DMS53 treated with DMSO at 0.1 percent for 48 hours (cell line): ENCODE measurements at regions not wholly inside any gene's neighbourhood (a gene's known extent, or its start where the extent isn't known, plus 50 kb on each side); places are given as distances from the start of the nearest gene placed in this dataset.

Experiments used
- DNase-seq: peaks from one replicate; lab custom pipeline; 2025; ENCODE audit not compliant: unreplicated experiment; lab: John Stamatoyannopoulos, UW

GRCh38 chr3:24963762-24964625 lies 464.1 kb upstream of the RARB start:
- peak; percentile 1 for DNase-seq

- DNase-seq, result no peak
These were observed 462.2 kb upstream of the RARB start for GRCh38 chr3:24965706-24966385.

- no peak for DNase-seq
These were observed 460.0 kb upstream of the RARB start for GRCh38 chr3:24968036-24968435.

- DNase-seq, result no peak
These were observed 455.6 kb upstream of the RARB start for GRCh38 chr3:24972491-24972890.

GRCh38 chr3:24981309-24981708 lies 446.8 kb upstream of the RARB start:
- no peak for DNase-seq

GRCh38 chr3:24981924-24982323 lies 446.1 kb upstream of the RARB start:
- no peak for DNase-seq

- no peak for DNase-seq
These were observed 442.4 kb upstream of the RARB start for GRCh38 chr3:24985668-24986067.

GRCh38 chr3:24986612-24987011 lies 441.5 kb upstream of the RARB start:
- DNase-seq, result no peak

- no peak for DNase-seq
These were observed 428.7 kb upstream of the RARB start for GRCh38 chr3:24999357-24999756.

- no peak for DNase-seq
These were observed 427.0 kb upstream of the RARB start for GRCh38 chr3:25000971-25001591.

- DNase-seq, result no peak
These were observed 426.0 kb upstream of the RARB start for GRCh38 chr3:25002052-25002451.

GRCh38 chr3:25007974-25008658 lies 419.9 kb upstream of the RARB start:
- no peak for DNase-seq

GRCh38 chr3:25009665-25010064 lies 418.4 kb upstream of the RARB start:
- DNase-seq, result no peak

- DNase-seq, result no peak
These were observed 412.5 kb upstream of the RARB start for GRCh38 chr3:25015599-25015998.

GRCh38 chr3:25018909-25019308 lies 409.2 kb upstream of the RARB start:
- DNase-seq, result no peak

- DNase-seq, result no peak
These were observed 408.6 kb upstream of the RARB start for GRCh38 chr3:25019506-25019905.

GRCh38 chr3:25021816-25022215 lies 406.2 kb upstream of the RARB start:
- no peak for DNase-seq

GRCh38 chr3:25023876-25024275 lies 404.2 kb upstream of the RARB start:
- no peak for DNase-seq

GRCh38 chr3:25025236-25025635 lies 402.8 kb upstream of the RARB start:
- DNase-seq, result no peak

- DNase-seq, result no peak
These were observed 400.4 kb upstream of the RARB start for GRCh38 chr3:25027650-25028049.

- no peak for DNase-seq
These were observed 398.2 kb upstream of the RARB start for GRCh38 chr3:25029820-25030219.
